ENCODE measurements at regions not wholly inside any gene's neighbourhood (a gene's known extent, or its start where the extent isn't known, plus 50 kb on each side); places are given as distances from the start of the nearest gene placed in this dataset.

DNA sequence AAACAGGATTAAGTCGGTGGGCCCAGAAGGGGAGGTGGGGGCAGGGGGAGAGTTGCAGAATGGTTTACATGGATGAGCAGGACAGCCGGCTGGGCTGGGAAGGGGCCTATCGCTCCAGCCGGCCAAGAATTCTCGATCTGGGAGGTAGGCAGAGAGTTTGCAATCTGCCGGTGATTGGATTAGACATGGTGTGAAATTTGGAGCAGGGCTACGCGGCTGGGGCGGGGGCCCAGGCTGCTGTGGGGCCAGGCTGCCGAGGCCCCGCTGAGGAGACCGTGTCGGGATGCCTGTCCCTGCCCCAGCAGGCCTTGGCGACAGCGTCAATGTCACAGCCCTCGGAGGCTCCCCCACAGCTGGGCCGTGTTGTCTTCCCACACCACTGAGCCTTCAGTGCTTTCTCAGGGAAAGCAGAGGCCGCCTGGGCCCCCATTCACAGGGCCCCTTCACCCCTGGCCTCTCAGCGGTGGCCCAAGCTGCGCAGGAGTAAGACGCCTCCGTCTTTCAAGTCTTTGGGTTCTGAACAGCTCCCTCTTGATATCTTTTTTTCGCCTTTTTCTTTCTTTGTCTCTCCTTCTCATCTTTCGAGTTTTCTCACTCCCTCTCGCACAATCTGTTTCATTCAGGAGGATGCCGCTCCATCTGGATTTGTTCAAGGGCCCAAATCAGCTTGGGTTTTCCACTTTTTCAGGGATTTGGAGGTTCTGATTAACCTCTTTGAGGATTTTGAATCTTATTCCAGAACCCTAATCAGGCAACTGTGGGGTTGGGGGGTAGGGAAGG, 117.5 kb upstream of the PARP11 start:
- H3K36me3 ChIP-seq (replicated peaks in 1 of 2; ENCODE audit: control insufficient read depth in 1 of 2, insufficient read depth in 2 of 2, low read length in 2 of 2) = no peaks in the 10 kb centered on the region
- ATAC-seq (no peak), FAIRE-seq (no peak), DNase-seq (ENCODE audit: low spot score) (no peak)
- no peak overlapping the region for H2AFZ ChIP-seq (ENCODE audit: low read length)
- no TSS peak for BruUV-seq (replicated peaks)
- H4K20me1 ChIP-seq (ENCODE audit: insufficient read depth, low read length) = no peaks in the 10 kb centered on the region
- H3K9ac ChIP-seq (ENCODE audit: insufficient read depth, low read depth, low read length) = no peak overlapping the region
- no peak overlapping the region for H3K4me3 ChIP-seq (replicated peaks in 1 of 3; ENCODE audit: insufficient read depth in 1 of 3, low read depth in 2 of 3, low read length in 3 of 3)
- intact Hi-C loops (cut with micrococcal nuclease; ENCODE audit: unreplicated experiment) (no loop called here), in situ Hi-C loops (cut with HindIII; ENCODE audit: extremely low pct_ligation_motif_present, low pct_unique_long_range_greater_than_20kb) (loop anchor here (5.0 kb wide), 2 partner anchors 47 to 287 kb away; no protein-coding TSS in a partner anchor)
- no peak overlapping the region for H3K27ac ChIP-seq (ENCODE audit: extremely low read length, insufficient read depth, low read length)
- no peaks in the 10 kb centered on the region; a peak in 1 of 5 replicates for H3K27me3 ChIP-seq (ENCODE audit: control insufficient read depth in 1 of 2, insufficient read depth in 2 of 2, low read length in 2 of 2)
- H3K9me3 ChIP-seq (ENCODE audit: low read length) = no peaks in the 10 kb centered on the region
- H3K4me1 ChIP-seq (ENCODE audit: insufficient read depth, low read length) = peaks cover 29% of the 10 kb centered on the region
- no peaks in the 10 kb centered on the region for H3K79me2 ChIP-seq (ENCODE audit: insufficient read depth, low read length)
- WGBS (ENCODE audit: low lambda C conversion rate) = 95% methylated on average over 19 of the region's 26 CpGs
- CTCF ChIA-PET (ENCODE audit: low intra/inter-chr PET ratio, low total read pairs) = no interaction called here
- TF ChIP-seq ATF3 (CRISPR knock-in tag; IDR thresholded peaks at IDR 0.05) = no peak
- no peak for TF ChIP-seq ZBTB39 (CRISPR knock-in tag; IDR thresholded peaks at IDR 0.05)
- TF ChIP-seq CEBPB (IDR thresholded peaks at IDR 0.05; ENCODE audit: borderline replicate concordance, low read depth, low read length) = no peak
- no peak for TF ChIP-seq NBN (conservative IDR thresholded peaks at IDR 0.05)
- TF ChIP-seq, protein P1, sequence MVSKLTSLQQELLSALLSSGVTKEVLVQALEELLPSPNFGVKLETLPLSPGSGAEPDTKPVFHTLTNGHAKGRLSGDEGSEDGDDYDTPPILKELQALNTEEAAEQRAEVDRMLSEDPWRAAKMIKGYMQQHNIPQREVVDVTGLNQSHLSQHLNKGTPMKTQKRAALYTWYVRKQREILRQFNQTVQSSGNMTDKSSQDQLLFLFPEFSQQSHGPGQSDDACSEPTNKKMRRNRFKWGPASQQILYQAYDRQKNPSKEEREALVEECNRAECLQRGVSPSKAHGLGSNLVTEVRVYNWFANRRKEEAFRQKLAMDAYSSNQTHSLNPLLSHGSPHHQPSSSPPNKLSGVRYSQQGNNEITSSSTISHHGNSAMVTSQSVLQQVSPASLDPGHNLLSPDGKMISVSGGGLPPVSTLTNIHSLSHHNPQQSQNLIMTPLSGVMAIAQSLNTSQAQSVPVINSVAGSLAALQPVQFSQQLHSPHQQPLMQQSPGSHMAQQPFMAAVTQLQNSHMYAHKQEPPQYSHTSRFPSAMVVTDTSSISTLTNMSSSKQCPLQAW (CRISPR knock-in tag; IDR thresholded peaks at IDR 0.05) = no peak
- TF ChIP-seq HOXD1 (CRISPR knock-in tag; IDR thresholded peaks at IDR 0.05) = no peak
- TF ChIP-seq, protein P2, sequence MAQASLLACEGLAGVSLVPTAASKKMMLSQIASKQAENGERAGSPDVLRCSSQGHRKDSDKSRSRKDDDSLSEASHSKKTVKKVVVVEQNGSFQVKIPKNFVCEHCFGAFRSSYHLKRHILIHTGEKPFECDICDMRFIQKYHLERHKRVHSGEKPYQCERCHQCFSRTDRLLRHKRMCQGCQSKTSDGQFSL (CRISPR knock-in tag; IDR thresholded peaks at IDR 0.05) = no peak
- TF ChIP-seq JUNB (CRISPR knock-in tag; IDR thresholded peaks at IDR 0.05; ENCODE audit: borderline replicate concordance) = no peak
- no peak for TF ChIP-seq MBNL3 (CRISPR knock-in tag; conservative IDR thresholded peaks at IDR 0.05)
- no peak overlapping the region for H3K4me2 ChIP-seq (ENCODE audit: low read depth, low read length)
- POLR2A ChIA-PET = interaction anchor here (3.4 kb wide), 1 partner anchor 24 kb away, joined by 30 read pairs; no protein-coding TSS in a partner anchor
